ENCODE measurements at regions not wholly inside any gene's neighbourhood (a gene's known extent, or its start where the extent isn't known, plus 50 kb on each side); places are given as distances from the start of the nearest gene placed in this dataset.

GRCh38 chr6:169898788-169899480 lies 147.5 kb downstream of the ERMARD start:
- Histone ChIP-seq H3K27me3 (peaks cover 0 to 12% (median 0%) of the 10 kb centered on the region in 4 donors), H3K4me3 (no peak overlapping the region), H3K9me3 (no peaks in the 10 kb centered on the region), H3K36me3 (no peaks in the 10 kb centered on the region), H3K4me1 (no peaks in the 10 kb centered on the region), H3K27ac (replicated peaks in 1 of 4) (no peak overlapping the region)
- DNase-seq (ENCODE audit: extremely low spot score): no peak
- TF ChIP-seq CTCF (IDR thresholded peaks at IDR 0.05): no peak
- no peak for TF ChIP-seq EP300 (IDR thresholded peaks at IDR 0.05)
- no peak for TF ChIP-seq POLR2AphosphoS5 (IDR thresholded peaks at IDR 0.05)
- no peak for TF ChIP-seq POLR2A (IDR thresholded peaks at IDR 0.05; ENCODE audit: low read depth)
- WGBS: 66% methylated on average over 15 of the region's 35 CpGs
- intact Hi-C loops (cut with DNase I): no loop called here

- TF ChIP-seq POLR2A (IDR thresholded peaks at IDR 0.05; ENCODE audit: low read depth): no peak
- TF ChIP-seq EP300 (IDR thresholded peaks at IDR 0.05): no peak
- TF ChIP-seq CTCF (IDR thresholded peaks at IDR 0.05): no peak
- TF ChIP-seq POLR2AphosphoS5 (IDR thresholded peaks at IDR 0.05): no peak
- no peaks in the 10 kb centered on the region for H3K4me1 ChIP-seq
- no peak for DNase-seq (ENCODE audit: extremely low spot score)
- no peaks in the 10 kb centered on the region for H3K36me3 ChIP-seq
- WGBS: 96% methylated on average over 15 of the region's 15 CpGs
- peaks cover 0 to 12% (median 0%) of the 10 kb centered on the region in 4 donors for H3K27me3 ChIP-seq
- H3K9me3 ChIP-seq: no peaks in the 10 kb centered on the region
- intact Hi-C loops (cut with DNase I): no loop called here
- H3K27ac ChIP-seq (replicated peaks in 1 of 4): no peak overlapping the region
- H3K4me3 ChIP-seq: no peak overlapping the region
These were observed 146.4 kb downstream of the ERMARD start for GRCh38 chr6:169897601-169898358.

GRCh38 chr6:169896826-169897456 lies 145.5 kb downstream of the ERMARD start:
- intact Hi-C loops (cut with DNase I): no loop called here
- Histone ChIP-seq H3K36me3 (no peaks in the 10 kb centered on the region), H3K4me3 (no peak overlapping the region), H3K4me1 (no peaks in the 10 kb centered on the region), H3K27ac (replicated peaks in 1 of 4) (no peak overlapping the region), H3K9me3 (no peaks in the 10 kb centered on the region), H3K27me3 (peaks cover 0 to 12% (median 0%) of the 10 kb centered on the region in 4 donors)
- no peak for DNase-seq (ENCODE audit: extremely low spot score)
- TF ChIP-seq CTCF (IDR thresholded peaks at IDR 0.05): no peak
- TF ChIP-seq POLR2A (IDR thresholded peaks at IDR 0.05; ENCODE audit: low read depth): no peak
- TF ChIP-seq POLR2AphosphoS5 (IDR thresholded peaks at IDR 0.05): no peak
- TF ChIP-seq EP300 (IDR thresholded peaks at IDR 0.05): no peak
- 97% methylated on average over 10 of the region's 17 CpGs for WGBS

- no peak for DNase-seq (ENCODE audit: extremely low spot score)
- Histone ChIP-seq H3K4me3 (no peak overlapping the region), H3K27ac (replicated peaks in 1 of 4) (no peak overlapping the region), H3K27me3 (peaks cover 0 to 12% (median 0%) of the 10 kb centered on the region in 4 donors), H3K36me3 (no peaks in the 10 kb centered on the region), H3K9me3 (no peaks in the 10 kb centered on the region), H3K4me1 (no peaks in the 10 kb centered on the region)
- intact Hi-C loops (cut with DNase I): no loop called here
- 76% methylated on average over 15 of the region's 19 CpGs for WGBS
- TF ChIP-seq EP300 (IDR thresholded peaks at IDR 0.05) (no peak), POLR2AphosphoS5 (IDR thresholded peaks at IDR 0.05) (no peak), CTCF (IDR thresholded peaks at IDR 0.05) (no peak), POLR2A (IDR thresholded peaks at IDR 0.05; ENCODE audit: low read depth) (no peak)
These were observed 144.7 kb downstream of the ERMARD start for GRCh38 chr6:169895926-169896761.

Data from esophagus muscularis mucosa (tissue), 4 donors.